IPS DF 6.9 (cell line): ENCODE measurements at regions not wholly inside any gene's neighbourhood (a gene's known extent, or its start where the extent isn't known, plus 50 kb on each side); places are given as distances from the start of the nearest gene placed in this dataset.

Experiments used
- DNase-seq: peaks from one replicate; pipeline ENCODE4 v3.0.0-alpha.2; 2013; ENCODE audit warnings: low read depth, low spot score
- H3K27ac ChIP-seq: one replicate; pipeline ENCODE4 v1.5.1; 2013; ENCODE audit warnings: low read length, control low read depth
- H3K27me3 ChIP-seq: 2 replicates; pipeline ENCODE4 v1.6.1; 2013; ENCODE audit warnings: mild to moderate bottlenecking, low read length; ENCODE audit not compliant: control insufficient read depth, insufficient read depth
- H3K36me3 ChIP-seq: 2 replicates; pipeline ENCODE4 v1.6.1; 2013; ENCODE audit warnings: low read length; ENCODE audit not compliant: control insufficient read depth, insufficient read depth
- H3K4me1 ChIP-seq: 2 replicates; pipeline ENCODE4 v1.6.1; 2013; ENCODE audit warnings: low read length; ENCODE audit not compliant: control insufficient read depth, insufficient read depth
- H3K4me3 ChIP-seq: 2 replicates; pipeline ENCODE4 v1.5.1; 2013; ENCODE audit warnings: mild to moderate bottlenecking, low read length
- H3K9me3 ChIP-seq: 2 replicates; pipeline ENCODE4 v1.6.1; 2013; ENCODE audit warnings: low read length, inconsistent platforms; ENCODE audit not compliant: control insufficient read depth, insufficient read depth
- WGBS: extraction: QIAGEN DNeasy Blood & Tissue Kit; methylation state at CpG from one replicate; pipeline ENCODE4 v1.1.7; 2013; ENCODE audit warnings: mixed read lengths, missing lambda C conversion rate; ENCODE audit not compliant: insufficient read length, insufficient coverage; 5-methylcytosine and 5-hydroxymethylcytosine counted together

DNA sequence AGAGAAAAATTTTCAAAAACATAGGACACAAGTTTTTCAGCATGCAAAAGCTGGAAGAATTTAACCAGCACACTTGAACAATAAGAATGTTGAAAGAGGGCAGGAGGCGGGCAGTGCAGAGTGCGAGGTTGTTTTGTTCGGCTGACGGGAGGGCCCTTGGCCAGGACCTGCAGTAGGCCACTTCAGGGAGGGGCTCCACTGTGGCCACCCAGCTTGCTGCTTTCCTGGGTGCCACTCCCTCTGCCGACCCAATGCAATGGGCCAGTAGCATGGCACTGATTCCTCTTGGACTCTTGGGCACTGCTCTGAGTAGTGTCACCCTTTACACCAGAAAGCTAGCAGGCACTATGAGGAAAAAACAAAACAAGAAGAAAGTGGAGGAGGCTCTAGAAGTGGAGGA is 92.9 kb downstream of the SNRPE start:
- Histone ChIP-seq H3K4me1 (no peaks in the 10 kb centered on the region), H3K9me3 (peaks cover 2% of the 10 kb centered on the region; the same call in 1 of the 2 replicates), H3K27me3 (no peaks in the 10 kb centered on the region), H3K4me3 (no peak overlapping the region), H3K27ac (no peak overlapping the region), H3K36me3 (no peaks in the 10 kb centered on the region)
- no peak for DNase-seq
- WGBS: no CpG with 5 or more reads among the region's 5 CpGs

DNA sequence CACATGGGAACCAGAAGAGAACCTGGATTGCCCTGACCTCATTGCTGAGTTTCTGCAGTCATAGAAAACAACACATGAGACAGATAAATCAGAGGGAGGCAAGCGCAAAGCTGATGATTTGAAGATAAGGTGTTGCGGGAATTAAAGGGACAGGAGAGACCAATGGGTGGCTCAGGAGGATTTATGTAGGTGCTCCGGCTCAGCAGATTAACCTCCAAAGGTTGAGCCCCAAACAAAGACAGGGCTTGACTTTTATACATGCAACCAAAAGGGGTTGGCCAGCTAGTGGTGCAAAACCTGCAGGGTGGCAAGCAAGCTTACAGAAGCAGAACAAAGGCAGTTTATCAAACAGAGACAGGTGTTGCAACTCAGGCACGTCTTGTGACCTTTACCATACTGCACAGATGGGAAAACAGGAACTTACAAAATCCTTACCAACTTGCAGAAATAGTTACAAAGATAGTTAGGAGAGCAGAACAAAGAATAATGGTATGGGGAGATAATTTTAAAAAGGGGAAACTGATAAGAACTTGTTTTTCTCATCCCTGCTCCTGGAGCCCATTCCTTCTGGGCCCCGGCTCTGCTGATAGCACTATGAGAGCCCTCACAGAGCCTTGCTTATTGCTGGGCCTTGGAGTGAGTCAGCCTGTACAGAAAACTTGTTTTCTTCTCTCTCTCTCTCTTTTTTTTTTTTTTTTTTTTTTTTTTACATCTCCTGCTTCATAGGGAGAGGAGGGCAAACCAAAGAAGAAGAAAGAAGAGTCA is 93.6 kb downstream of the SNRPE start:
- H3K4me3 ChIP-seq: no peak overlapping the region
- H3K27ac ChIP-seq: no peak overlapping the region
- no peaks in the 10 kb centered on the region for H3K4me1 ChIP-seq
- peaks cover 2% of the 10 kb centered on the region; the same call in 1 of the 2 replicates for H3K9me3 ChIP-seq
- H3K27me3 ChIP-seq: no peaks in the 10 kb centered on the region
- H3K36me3 ChIP-seq: no peaks in the 10 kb centered on the region
- no CpG with 5 or more reads among the region's 5 CpGs for WGBS
- DNase-seq: no peak

DNA sequence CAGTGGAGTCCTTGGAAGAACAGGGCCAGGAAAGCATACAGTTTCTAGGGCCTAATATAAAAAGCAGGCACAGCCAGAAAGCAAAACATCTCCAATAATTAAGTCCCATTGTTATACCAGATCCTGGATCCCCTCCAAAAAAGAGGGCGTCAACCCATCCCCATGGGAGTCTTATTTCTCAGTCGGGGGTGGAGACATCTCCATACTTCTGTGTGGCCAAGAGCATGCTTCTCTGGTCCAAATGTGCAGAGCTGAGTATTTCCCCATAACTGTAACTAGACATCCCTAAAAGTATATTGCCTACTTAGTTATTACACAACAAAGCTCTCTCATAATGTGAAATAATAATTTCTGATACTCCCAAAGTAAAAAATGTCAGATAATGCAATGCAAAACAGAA is 104.2 kb upstream of the SOX13 start:
- H3K27ac ChIP-seq: no peak overlapping the region
- H3K36me3 ChIP-seq: no peaks in the 10 kb centered on the region
- H3K4me3 ChIP-seq: no peak overlapping the region
- no peaks in the 10 kb centered on the region; the same call in 1 of the 2 replicates for H3K9me3 ChIP-seq
- H3K27me3 ChIP-seq: no peaks in the 10 kb centered on the region
- DNase-seq: no peak
- no CpG with 5 or more reads among the region's 2 CpGs for WGBS
- no peaks in the 10 kb centered on the region for H3K4me1 ChIP-seq

DNA sequence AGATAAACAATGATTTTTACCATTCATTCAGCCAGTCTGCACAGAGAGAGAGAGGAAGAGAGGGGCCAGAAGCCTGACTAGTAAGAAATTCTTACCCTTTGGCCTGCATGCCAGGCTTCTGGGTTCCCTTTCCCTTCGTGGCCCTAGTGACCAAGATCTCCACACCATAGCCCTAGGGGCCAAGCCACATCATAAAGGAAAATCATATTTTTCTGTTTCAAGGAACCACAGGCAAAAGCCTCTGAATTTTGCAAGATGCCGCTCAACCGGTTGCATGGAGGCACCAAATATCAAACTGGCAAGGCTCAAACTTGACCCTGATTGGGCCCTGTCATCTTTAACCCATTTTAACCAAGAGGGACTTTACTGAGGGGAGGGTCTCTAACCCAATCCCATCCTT is 103.1 kb upstream of the SOX13 start:
- H3K4me3 ChIP-seq: no peak overlapping the region
- no peak for DNase-seq
- no CpG with 5 or more reads among the region's 3 CpGs for WGBS
- no peaks in the 10 kb centered on the region for H3K27me3 ChIP-seq
- H3K36me3 ChIP-seq: no peaks in the 10 kb centered on the region
- no peak overlapping the region for H3K27ac ChIP-seq
- H3K9me3 ChIP-seq: no peaks in the 10 kb centered on the region; the same call in 1 of the 2 replicates
- H3K4me1 ChIP-seq: no peaks in the 10 kb centered on the region

DNA sequence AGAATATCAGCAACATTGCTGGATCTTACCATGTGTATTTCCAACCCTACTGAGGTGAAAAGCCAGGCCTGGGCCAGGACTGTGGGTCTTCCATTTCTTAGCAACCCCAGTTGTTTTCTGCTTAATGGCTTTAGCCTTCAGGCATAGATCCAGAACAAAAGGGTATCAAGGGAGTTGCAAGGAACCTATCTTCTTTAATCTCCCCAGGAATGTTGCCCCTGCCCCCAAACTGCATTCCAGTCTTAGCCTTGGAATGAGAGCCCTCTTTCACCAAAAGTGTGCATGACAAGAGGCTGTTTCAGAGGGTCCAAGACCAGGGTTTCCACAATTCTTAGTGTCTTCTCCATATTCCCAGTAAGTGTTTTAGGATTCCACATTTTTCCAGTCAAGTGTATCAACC is 87.9 kb upstream of the SOX13 start:
- no peaks in the 10 kb centered on the region for H3K9me3 ChIP-seq
- H3K4me3 ChIP-seq: no peak overlapping the region
- H3K27ac ChIP-seq: no peak overlapping the region
- H3K27me3 ChIP-seq: no peaks in the 10 kb centered on the region
- peak; percentile 77 for DNase-seq
- H3K4me1 ChIP-seq: peaks cover 3% of the 10 kb centered on the region; the same call in 1 of the 2 replicates
- H3K36me3 ChIP-seq: no peaks in the 10 kb centered on the region

DNA sequence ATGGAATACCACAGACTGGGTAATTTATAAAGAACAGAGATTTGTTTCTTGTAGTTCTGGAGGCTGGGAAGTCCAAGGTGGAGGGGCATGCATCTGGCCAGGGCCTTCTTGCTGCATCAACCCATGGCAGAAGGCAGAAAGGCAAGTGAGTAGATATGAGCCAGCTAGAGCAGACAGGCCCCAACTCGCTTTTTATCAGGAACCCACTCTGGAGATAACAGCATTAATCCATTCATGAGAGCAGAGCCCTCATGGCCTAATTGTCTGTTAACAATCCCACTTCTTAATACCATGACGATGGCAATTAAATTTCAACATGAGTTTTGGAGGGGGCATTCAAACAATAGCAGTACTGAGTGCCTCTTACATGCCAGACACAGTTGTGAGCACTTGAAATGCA is 87.2 kb upstream of the SOX13 start:
- Histone ChIP-seq H3K9me3 (no peaks in the 10 kb centered on the region), H3K27ac (no peak overlapping the region), H3K4me1 (peaks cover 3% of the 10 kb centered on the region; the same call in 1 of the 2 replicates), H3K36me3 (no peaks in the 10 kb centered on the region), H3K4me3 (no peak overlapping the region), H3K27me3 (no peaks in the 10 kb centered on the region)
- DNase-seq: no peak
- WGBS: no CpG with 5 or more reads among the region's 2 CpGs

DNA sequence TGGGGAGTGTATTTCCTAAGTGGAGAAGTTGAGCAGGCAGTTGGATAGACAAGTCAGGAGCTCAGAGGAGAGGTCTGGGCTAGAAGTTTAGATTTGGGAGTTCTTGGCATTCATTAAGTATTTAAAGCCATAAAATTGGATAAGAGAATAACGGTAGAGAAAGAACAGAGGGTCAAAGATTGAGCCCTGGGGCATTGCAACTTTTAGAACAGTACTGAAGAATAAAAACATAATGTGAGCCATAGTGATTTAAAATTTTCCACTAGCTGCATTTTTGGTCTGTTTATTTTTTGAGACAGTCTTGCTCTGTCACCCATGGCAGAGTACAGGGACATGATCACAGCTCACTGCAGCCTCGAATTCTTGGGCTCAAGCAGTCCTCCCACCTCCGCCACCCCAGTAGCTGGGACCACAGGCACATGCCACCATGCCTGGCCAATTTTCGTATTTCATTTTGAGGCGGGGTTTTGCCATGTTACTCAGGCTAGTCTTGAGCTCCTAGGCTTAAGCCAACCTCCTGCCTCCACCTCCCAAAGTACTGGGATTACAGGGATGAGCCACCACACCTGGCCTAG is 85.9 kb upstream of the SOX13 start:
- Histone ChIP-seq H3K36me3 (no peaks in the 10 kb centered on the region), H3K27ac (no peak overlapping the region), H3K4me1 (peaks cover 3% of the 10 kb centered on the region; the same call in 1 of the 2 replicates), H3K9me3 (no peaks in the 10 kb centered on the region), H3K4me3 (no peak overlapping the region), H3K27me3 (no peaks in the 10 kb centered on the region)
- no CpG with 5 or more reads among the region's 5 CpGs for WGBS
- no peak for DNase-seq

DNA sequence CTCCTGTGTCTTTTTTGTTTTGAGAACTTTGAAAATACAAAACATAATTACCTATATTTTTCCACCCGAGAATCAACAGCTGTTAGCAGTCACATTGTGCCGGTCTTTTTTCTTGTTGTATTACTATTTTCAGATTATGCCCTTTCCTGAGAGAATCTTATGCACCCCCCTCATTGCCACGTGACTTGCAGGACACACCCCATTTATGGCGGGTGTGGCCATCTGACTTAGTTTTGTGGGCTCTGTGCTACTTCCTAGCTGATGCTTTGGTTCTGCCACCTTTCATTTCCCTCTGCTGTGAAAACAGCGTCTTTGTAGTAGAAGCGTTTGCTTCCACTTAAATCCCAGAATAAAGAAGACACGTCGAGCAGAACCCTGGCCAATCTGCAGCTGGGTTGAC is 82.8 kb upstream of the SOX13 start:
- no peak overlapping the region for H3K4me3 ChIP-seq
- no peaks in the 10 kb centered on the region for H3K9me3 ChIP-seq
- no peaks in the 10 kb centered on the region; the same call in 1 of the 2 replicates for H3K27me3 ChIP-seq
- H3K27ac ChIP-seq: no peak overlapping the region
- WGBS: no CpG with 5 or more reads among the region's 8 CpGs
- H3K36me3 ChIP-seq: no peaks in the 10 kb centered on the region
- H3K4me1 ChIP-seq: peaks cover 3% of the 10 kb centered on the region; the same call in 1 of the 2 replicates
- no peak for DNase-seq

DNA sequence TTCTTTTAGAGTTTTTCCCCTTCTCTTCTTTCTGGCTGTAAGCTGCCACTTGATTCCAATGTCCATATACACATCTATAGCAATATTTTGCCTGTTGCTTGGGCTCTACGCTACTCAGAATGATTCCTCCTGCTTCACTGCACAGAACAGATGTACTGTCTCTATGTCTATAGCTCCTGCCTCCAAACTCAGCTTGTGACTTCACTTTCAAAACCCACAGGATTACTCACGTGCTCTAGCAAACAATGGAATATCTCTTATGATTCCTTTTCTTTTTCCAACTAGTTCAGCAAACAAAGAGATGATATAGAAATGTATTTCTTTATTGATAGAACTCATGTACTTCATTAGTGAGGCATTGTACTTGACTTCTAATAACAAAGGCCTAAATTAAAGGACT is 80.5 kb upstream of the SOX13 start:
- DNase-seq: no peak
- Histone ChIP-seq H3K4me1 (peaks cover 5% of the 10 kb centered on the region; the same call in 1 of the 2 replicates), H3K27ac (no peak overlapping the region), H3K9me3 (no peaks in the 10 kb centered on the region), H3K27me3 (no peaks in the 10 kb centered on the region; the same call in 1 of the 2 replicates), H3K36me3 (no peaks in the 10 kb centered on the region), H3K4me3 (no peak overlapping the region)
- no CpG with 5 or more reads among the region's 2 CpGs for whole genome bisulfite sequencing

DNA sequence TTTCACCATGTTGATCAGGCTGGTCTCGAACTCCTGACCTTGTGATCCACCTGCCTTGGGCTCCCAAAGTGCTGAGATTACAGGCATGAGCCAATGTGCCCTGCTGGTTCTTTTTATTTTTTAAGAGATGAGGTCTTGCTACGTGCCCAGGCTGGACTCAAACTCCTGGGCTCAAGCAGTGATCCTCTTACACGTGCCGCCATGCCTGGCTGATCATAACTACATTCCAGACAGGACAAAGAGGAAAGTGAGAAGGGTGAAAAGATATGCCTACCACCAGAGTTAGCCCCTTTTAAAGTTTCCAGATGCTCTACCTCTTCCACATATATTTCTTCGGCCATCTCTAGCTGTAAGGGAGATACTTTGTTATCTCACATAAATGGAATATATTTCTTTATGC is 79.7 kb upstream of the SOX13 start:
- no peak for DNase-seq
- Histone ChIP-seq H3K27ac (no peak overlapping the region), H3K4me3 (no peak overlapping the region), H3K9me3 (no peaks in the 10 kb centered on the region), H3K36me3 (no peaks in the 10 kb centered on the region), H3K27me3 (no peaks in the 10 kb centered on the region; the same call in 1 of the 2 replicates), H3K4me1 (peaks cover 5% of the 10 kb centered on the region; the same call in 1 of the 2 replicates)
- no CpG with 5 or more reads among the region's 5 CpGs for WGBS
